ENCODE measurements at regions not wholly inside any gene's neighbourhood (a gene's known extent, or its start where the extent isn't known, plus 50 kb on each side); places are given as distances from the start of the nearest gene placed in this dataset.

DNA sequence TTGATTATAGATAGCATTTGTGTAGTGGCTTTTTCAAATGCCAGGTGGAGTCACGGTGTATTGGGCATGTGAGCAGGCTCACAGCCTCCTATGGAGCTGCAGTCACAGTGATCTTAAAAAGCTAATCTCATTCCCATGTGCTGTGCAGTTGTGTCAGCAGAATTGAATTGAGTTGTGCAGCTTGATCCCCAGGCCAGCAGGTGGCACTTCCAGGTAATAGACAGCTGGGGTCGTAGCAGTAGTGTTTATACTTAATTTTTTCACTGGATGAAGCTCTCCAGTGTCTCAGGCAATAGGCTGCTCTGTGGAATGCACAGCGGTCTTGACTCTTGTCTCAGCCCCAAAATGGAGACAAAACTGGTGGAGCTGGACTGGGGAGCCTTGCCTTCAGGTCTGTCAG, 1028.1 kb downstream of the SH3BGRL start:
- no peak for ATAC-seq (ENCODE audit: insufficient number of reproducible peaks, low FRiP score, low read depth)
- no peaks in the 10 kb centered on the region for H3K27me3 ChIP-seq (replicated peaks; ENCODE audit: insufficient read depth)
- no peak overlapping the region for H3K4me3 ChIP-seq
- no peak for DNase-seq (ENCODE audit: low spot score)
- H3K9me3 ChIP-seq: no peaks in the 10 kb centered on the region
- no peak overlapping the region for H3K27ac ChIP-seq
- H3K4me1 ChIP-seq (ENCODE audit: control insufficient read depth in 1 of 2, low read depth in 2 of 2): no peaks in the 10 kb centered on the region
- no peaks in the 10 kb centered on the region for H3K36me3 ChIP-seq
- no peak for TF ChIP-seq CTCF (IDR thresholded peaks at IDR 0.05)

GRCh38 chrX:82232679-82233078, 1030.8 kb downstream of the SH3BGRL start:
- Histone ChIP-seq H3K27me3 (replicated peaks; ENCODE audit: insufficient read depth) (no peaks in the 10 kb centered on the region), H3K27ac (no peak overlapping the region), H3K36me3 (no peaks in the 10 kb centered on the region), H3K9me3 (no peaks in the 10 kb centered on the region), H3K4me1 (ENCODE audit: control insufficient read depth in 1 of 2, low read depth in 2 of 2) (no peaks in the 10 kb centered on the region), H3K4me3 (no peak overlapping the region)
- TF ChIP-seq CTCF (IDR thresholded peaks at IDR 0.05): no peak
- DNase-seq (ENCODE audit: low spot score) (no peak), ATAC-seq (ENCODE audit: insufficient number of reproducible peaks, low FRiP score, low read depth) (no peak)

GRCh38 chrX:82237328-82237727, 1035.4 kb downstream of the SH3BGRL start:
- Histone ChIP-seq H3K9me3 (no peaks in the 10 kb centered on the region), H3K4me3 (no peak overlapping the region), H3K27me3 (replicated peaks; ENCODE audit: insufficient read depth) (no peaks in the 10 kb centered on the region), H3K27ac (no peak overlapping the region), H3K36me3 (no peaks in the 10 kb centered on the region), H3K4me1 (ENCODE audit: control insufficient read depth in 1 of 2, low read depth in 2 of 2) (no peaks in the 10 kb centered on the region)
- no peak for DNase-seq (ENCODE audit: low spot score)
- ATAC-seq (ENCODE audit: insufficient number of reproducible peaks, low FRiP score, low read depth): no peak
- TF ChIP-seq CTCF (IDR thresholded peaks at IDR 0.05): no peak

Measured in thoracic aorta (tissue), 2 donors.